ENCODE measurements at regions not wholly inside any gene's neighbourhood (a gene's known extent, or its start where the extent isn't known, plus 50 kb on each side); places are given as distances from the start of the nearest gene placed in this dataset.
"Not testable (repeated sequence)": the region's sequence is repeated elsewhere in the genome, so short reads cannot be mapped to it uniquely, and the experiment has no call there.

GRCh38 chr1:88609051-88609450 is 75.0 kb upstream of the PKN2 start:
- no peak for DNase-seq

- no peak for DNase-seq
These were observed 73.4 kb upstream of the PKN2 start for GRCh38 chr1:88610687-88611086.

- DNase-seq, result no peak
These were observed 71.8 kb upstream of the PKN2 start for GRCh38 chr1:88612292-88612691.

- DNase-seq, result no peak
These were observed 71.3 kb upstream of the PKN2 start for GRCh38 chr1:88612773-88613172.

GRCh38 chr1:88618331-88618730 is 65.7 kb upstream of the PKN2 start:
- DNase-seq, result no peak

GRCh38 chr1:88623101-88623500 is 61.0 kb upstream of the PKN2 start:
- DNase-seq, result not testable (repeated sequence)
